K562 (cell line): ENCODE measurements at regions not wholly inside any gene's neighbourhood (a gene's known extent, or its start where the extent isn't known, plus 50 kb on each side); places are given as distances from the start of the nearest gene placed in this dataset.
A peak's percentile ranks its signal among the peaks of the same experiment; 100 is the strongest.

ENCODE experiments used
- ATF4 ChIP-seq: fragments of 450-650 bp; formaldehyde crosslinking; IDR thresholded peaks from 2 replicates; pipeline ENCODE4 v1.4.0; 2022; ENCODE audit warnings: mild to moderate bottlenecking, moderate library complexity
- BDP1 ChIP-seq: IDR thresholded peaks from 3 replicates; pipeline ENCODE4 v1.6.1; 2011; ENCODE audit not compliant: insufficient read length, insufficient read depth
- CHD1 ChIP-seq: fragments of 200-600 bp; sonication (generic); IDR thresholded peaks from one replicate; pipeline ENCODE4 v1.6.1; 2012; ENCODE audit warnings: mild to moderate bottlenecking, moderate library complexity, low read length, inconsistent platforms
- CREB1 ChIP-seq, 2 experiments: sonication (generic) in 1 of 2; formaldehyde crosslinking in 1 of 2; IDR thresholded peaks; 2 replicates each; pipeline versions ENCODE4 v1.6.1 to v1.8.0; 2012 to 2022; ENCODE audit warnings: inconsistent platforms in 1 of 2, mild to moderate bottlenecking in 1 of 2, missing genetic modification reagents in 1 of 2, moderate library complexity in 1 of 2
- EZH2 ChIP-seq: IDR thresholded peaks from 2 replicates; pipeline ENCODE4 v1.6.1; 2012; ENCODE audit warnings: low read depth, mild to moderate bottlenecking, inconsistent platforms, low read length, borderline replicate concordance
- FOXJ2 ChIP-seq: fragments of 200-800 bp; sonication (Bioruptor generic); IDR thresholded peaks from 2 replicates; pipeline ENCODE4 v1.6.1; 2016; ENCODE audit warnings: missing genetic modification characterization, missing compliant biosample characterization
- FOXK1 ChIP-seq: sonication (generic); formaldehyde crosslinking; IDR thresholded peaks from 2 replicates; pipeline ENCODE4 v1.8.0; 2022; ENCODE audit warnings: missing genetic modification reagents, mild to moderate bottlenecking, borderline replicate concordance
- FOXK2 ChIP-seq, 2 experiments: fragments of 450-650 bp; IDR thresholded peaks in 1 of 2; conservative IDR thresholded peaks in 1 of 2; 2 replicates each; pipeline ENCODE4 v1.6.1; 2016; ENCODE audit warnings: low read depth in 2 of 2, mild to moderate bottlenecking in 1 of 2
- FOXM1 ChIP-seq, 2 experiments: fragments of 450-650 bp in 1 of 2; sonication (generic) in 1 of 2; formaldehyde crosslinking in 1 of 2; IDR thresholded peaks; 2 replicates each; pipeline versions ENCODE4 v1.6.1 to v1.9.0; 2017 to 2022; ENCODE audit warnings: low read depth in 2 of 2, mild to moderate bottlenecking in 2 of 2, missing genetic modification reagents in 1 of 2, moderate library complexity in 1 of 2
- NR3C1 ChIP-seq: sonication (generic); formaldehyde crosslinking; IDR thresholded peaks from 2 replicates; pipeline ENCODE4 v1.8.1; 2022; ENCODE audit warnings: missing genetic modification reagents
- RAD21 ChIP-seq, 2 experiments: fragments of 250-450 bp in 1 of 2; fragments of 450-650 bp in 1 of 2; sonication (Bioruptor Pico) in 1 of 2; formaldehyde crosslinking in 1 of 2; IDR thresholded peaks in 1 of 2; conservative IDR thresholded peaks in 1 of 2; 2 replicates each; pipeline versions ENCODE4 v1.4.0 to v1.8.0; 2020 to 2022; ENCODE audit warnings: mild to moderate bottlenecking in 2 of 2, moderate library complexity in 1 of 2
- RB1 ChIP-seq: fragments of 450-650 bp; IDR thresholded peaks from 2 replicates; pipeline ENCODE4 v1.6.1; 2017; ENCODE audit warnings: low read depth, mild to moderate bottlenecking
- SIX5 ChIP-seq, 2 experiments: IDR thresholded peaks; 2 replicates each; pipeline ENCODE4 v1.6.1; 2011; ENCODE audit warnings: low read length in 2 of 2, borderline replicate concordance in 1 of 2, low read depth in 1 of 2, mild to moderate bottlenecking in 1 of 2, moderate library complexity in 1 of 2; ENCODE audit not compliant: insufficient read depth in 1 of 2
- ZBTB2 ChIP-seq: fragments of 450-650 bp; IDR thresholded peaks from 2 replicates; pipeline ENCODE4 v1.6.1; 2016; ENCODE audit warnings: antibody characterized with exemption
- ZNF518B ChIP-seq: fragments of 250-450 bp; sonication (Bioruptor Pico); IDR thresholded peaks from 2 replicates; pipeline ENCODE4 v1.5.0; 2021; ENCODE audit warnings: mild to moderate bottlenecking, moderate library complexity
- ZNF57 ChIP-seq: fragments of 450-650 bp; formaldehyde crosslinking; IDR thresholded peaks from 2 replicates; pipeline ENCODE4 v1.4.0; 2020; ENCODE audit warnings: mild to moderate bottlenecking, moderate library complexity
- TF ChIP-seq, protein P1 (sequence below): fragments of 250-450 bp; sonication (Bioruptor Pico); IDR thresholded peaks from 2 replicates; pipeline ENCODE4 v1.8.0; 2021; ENCODE audit warnings: borderline replicate concordance, mild to moderate bottlenecking, moderate library complexity; ENCODE audit not compliant: poor library complexity, severe bottlenecking

- TF ChIP-seq FOXM1 (IDR thresholded peaks at IDR 0.05; ENCODE audit: low read depth) (no peak), FOXM1 (CRISPR knock-in tag; IDR thresholded peaks at IDR 0.05; ENCODE audit: low read depth) (no peak), ATF4 (CRISPR knock-in tag) (no peak), FOXK2 (conservative IDR thresholded peaks at IDR 0.05 in 1 of 2, IDR thresholded peaks at IDR 0.05 in 1 of 2; ENCODE audit: low read depth in 2 of 2) (peak; percentile 59 to 64; a peak in 2 of 4 replicates), RB1 (no peak), ZNF57 (no peak), ZNF518B (CRISPR knock-in tag) (no peak), SIX5 (IDR thresholded peaks at IDR 0.05; ENCODE audit: borderline replicate concordance in 1 of 2, insufficient read depth in 1 of 2, low read depth in 1 of 2, low read length in 2 of 2) (no peak), EZH2 (no peak), NR3C1 (no peak), CHD1 (no peak), ZBTB2 (0 out of 2 replicates have a peak, but pooled peaks have one; percentile 15), BDP1 (no peak), CREB1 (IDR thresholded peaks at IDR 0.05) (no peak), CREB1 (CRISPR knock-in tag; IDR thresholded peaks at IDR 0.05) (peak; percentile 27; the same call in 1 of the 2 replicates), FOXJ2 (tag) (peak; percentile 34; the same call in 1 of the 2 replicates), FOXK1 (no peak), RAD21 (CRISPR knock-in tag; conservative IDR thresholded peaks at IDR 0.05 in 1 of 2, IDR thresholded peaks at IDR 0.05 in 1 of 2) (no peak)
- TF ChIP-seq, protein P1, sequence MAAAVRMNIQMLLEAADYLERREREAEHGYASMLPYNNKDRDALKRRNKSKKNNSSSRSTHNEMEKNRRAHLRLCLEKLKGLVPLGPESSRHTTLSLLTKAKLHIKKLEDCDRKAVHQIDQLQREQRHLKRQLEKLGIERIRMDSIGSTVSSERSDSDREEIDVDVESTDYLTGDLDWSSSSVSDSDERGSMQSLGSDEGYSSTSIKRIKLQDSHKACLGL = no peak
These were observed 69.5 kb upstream of the MBNL1 start (continued) for GRCh38 chr3:152199102-152199840.
